Gastroesophageal sphincter (tissue), 3 donors: ENCODE measurements at regions not wholly inside any gene's neighbourhood (a gene's known extent, or its start where the extent isn't known, plus 50 kb on each side); places are given as distances from the start of the nearest gene placed in this dataset.

Experiments used
- CTCF ChIP-seq, 4 experiments: fragments of 200-600 bp in 2 of 4; fragments of 450-650 bp in 2 of 4; sonication (generic) in 1 of 4; IDR thresholded peaks; one replicate each; pipeline ENCODE4 v1.5.1; 2017 to 2019; ENCODE audit warnings: antibody characterized with exemption in 4 of 4, mild to moderate bottlenecking in 2 of 4, moderate library complexity in 2 of 4
- EP300 ChIP-seq: sonication (generic); formaldehyde crosslinking; IDR thresholded peaks from one replicate; pipeline ENCODE4 v1.6.1; 2017; ENCODE audit warnings: antibody characterized with exemption, mild to moderate bottlenecking
- POLR2A ChIP-seq, 2 donors: fragments of 450-650 bp; IDR thresholded peaks; one replicate each; pipeline ENCODE4 v1.6.1; 2017; ENCODE audit warnings: antibody characterized with exemption in 2 of 2, mild to moderate bottlenecking in 2 of 2, moderate library complexity in 1 of 2

GRCh38 chr4:59655996-59656395 lies 1544.1 kb upstream of the ADGRL3 start:
- TF ChIP-seq CTCF (IDR thresholded peaks at IDR 0.05) = no peak
- TF ChIP-seq POLR2A (IDR thresholded peaks at IDR 0.05) = no peak
- no peak for TF ChIP-seq EP300
